GM21515 (cell line): ENCODE measurements at regions not wholly inside any gene's neighbourhood (a gene's known extent, or its start where the extent isn't known, plus 50 kb on each side); places are given as distances from the start of the nearest gene placed in this dataset.

ENCODE experiments used
- ATAC-seq: cut with Tn5 transposase; IDR thresholded peaks from one replicate; pipeline ENCODE4 v1.9.1; 2021; ENCODE audit not compliant: unreplicated experiment

GRCh38 chr3:72380711-72381493 is 467.3 kb downstream of the SHQ1 start:
- no peak for ATAC-seq

- no peak for ATAC-seq
Observed at GRCh38 chr3:72380193-72380592, 468.1 kb downstream of the SHQ1 start.

GRCh38 chr3:72379500-72380187 is 468.6 kb downstream of the SHQ1 start:
- ATAC-seq = no peak

GRCh38 chr3:72378287-72378686 is 470.0 kb downstream of the SHQ1 start:
- ATAC-seq = no peak

- ATAC-seq = no peak
Observed at GRCh38 chr3:72376956-72377710, 471.1 kb downstream of the SHQ1 start.

- no peak for ATAC-seq
Observed at GRCh38 chr3:72375237-72376076, 472.8 kb downstream of the SHQ1 start.

- ATAC-seq = no peak
Observed at GRCh38 chr3:72373139-72373538, 475.1 kb downstream of the SHQ1 start.

- ATAC-seq = no peak
Observed at GRCh38 chr3:72372161-72372560, 476.1 kb downstream of the SHQ1 start.

- no peak for ATAC-seq
Observed at GRCh38 chr3:72371431-72371830, 476.8 kb downstream of the SHQ1 start.

- ATAC-seq = no peak
Observed at GRCh38 chr3:72370947-72371346, 477.3 kb downstream of the SHQ1 start.

GRCh38 chr3:72369681-72370080 is 478.6 kb downstream of the SHQ1 start:
- no peak for ATAC-seq

GRCh38 chr3:72368331-72368975 is 479.8 kb downstream of the SHQ1 start:
- ATAC-seq = no peak

- ATAC-seq = no peak
Observed at GRCh38 chr3:72361990-72362389, 486.3 kb downstream of the SHQ1 start.

GRCh38 chr3:72359743-72360142 is 488.5 kb downstream of the SHQ1 start:
- no peak for ATAC-seq

- no peak for ATAC-seq
Observed at GRCh38 chr3:72355168-72355567, 493.1 kb downstream of the SHQ1 start.

GRCh38 chr3:72354486-72354885 is 493.8 kb downstream of the SHQ1 start:
- ATAC-seq = no peak

- no peak for ATAC-seq
Observed at GRCh38 chr3:72353236-72354128, 494.8 kb downstream of the SHQ1 start.

GRCh38 chr3:72352176-72352575 is 496.1 kb downstream of the SHQ1 start:
- no peak for ATAC-seq

GRCh38 chr3:72351536-72351935 is 496.7 kb downstream of the SHQ1 start:
- ATAC-seq = no peak
